Lung (tissue), 11 donors: ENCODE measurements at regions not wholly inside any gene's neighbourhood (a gene's known extent, or its start where the extent isn't known, plus 50 kb on each side); places are given as distances from the start of the nearest gene placed in this dataset.

ENCODE experiments used
- ATAC-seq: fragments of 200-7000 bp; cut with Tn5 transposase; one replicate; pipeline ENCODE4 v1.9.1; 2020; ENCODE audit warnings: moderate number of reproducible peaks; ENCODE audit not compliant: insufficient read depth, low FRiP score
- DNase-seq, 3 donors: peaks; one replicate each; pipeline ENCODE4 v3.0.0-alpha.2; 2013 to 2017
- H3K27ac ChIP-seq, 2 donors: one replicate each; pipeline ENCODE4 v1.5.1; 2013; ENCODE audit warnings: mild to moderate bottlenecking in 2 of 2, moderate library complexity in 2 of 2, control low read depth in 1 of 2, inconsistent platforms in 1 of 2, low read depth in 1 of 2, low read length in 1 of 2
- H3K27me3 ChIP-seq, 3 donors: one replicate each; pipeline ENCODE4 v1.5.1; 2013; ENCODE audit warnings: low read length in 2 of 3; ENCODE audit not compliant: control insufficient read depth in 3 of 3, insufficient read depth in 3 of 3
- H3K36me3 ChIP-seq, 4 donors: one replicate each; pipeline ENCODE4 v1.5.1; 2013; ENCODE audit warnings: low read length in 4 of 4, mild to moderate bottlenecking in 1 of 4, moderate library complexity in 1 of 4; ENCODE audit not compliant: control insufficient read depth in 4 of 4, insufficient read depth in 4 of 4
- H3K4me1 ChIP-seq, 5 donors: one replicate each; pipeline ENCODE4 v1.5.1; 2013; ENCODE audit warnings: low read length in 5 of 5, mild to moderate bottlenecking in 2 of 5, moderate library complexity in 1 of 5; ENCODE audit not compliant: control insufficient read depth in 5 of 5, insufficient read depth in 5 of 5
- H3K4me3 ChIP-seq: one replicate; pipeline ENCODE4 v1.5.1; 2013; ENCODE audit warnings: mild to moderate bottlenecking, control low read depth, moderate library complexity
- H3K9ac ChIP-seq, 2 donors: one replicate each; pipeline ENCODE4 v1.5.1; 2013; ENCODE audit warnings: low read length in 2 of 2, control low read depth in 1 of 2; ENCODE audit not compliant: insufficient read depth in 1 of 2
- H3K9me3 ChIP-seq, 4 donors: one replicate each; pipeline ENCODE4 v1.5.1; 2013; ENCODE audit warnings: low read length in 3 of 4, mild to moderate bottlenecking in 1 of 4, moderate library complexity in 1 of 4; ENCODE audit not compliant: control insufficient read depth in 4 of 4, insufficient read depth in 3 of 4
- WGBS, 2 donors: extraction: QIAGEN DNeasy Blood & Tissue Kit; methylation state at CpG; one replicate each; pipeline ENCODE4 v1.1.7; 2013; 5-methylcytosine and 5-hydroxymethylcytosine counted together
- TF ChIP-seq, protein P1 (sequence below): IDR thresholded peaks from 2 replicates; pipeline ENCODE4 v1.5.1; 2012; ENCODE audit warnings: mild to moderate bottlenecking; ENCODE audit errors: control extremely low read depth, extremely low read depth
- donor health status: control.
- donor health status: control.
- donor health status: Bipolar disorder and iron deficiency.
- donor health status: healthy.
- donor health status: DM: yes; HTN: yes; CAD: no.

DNA sequence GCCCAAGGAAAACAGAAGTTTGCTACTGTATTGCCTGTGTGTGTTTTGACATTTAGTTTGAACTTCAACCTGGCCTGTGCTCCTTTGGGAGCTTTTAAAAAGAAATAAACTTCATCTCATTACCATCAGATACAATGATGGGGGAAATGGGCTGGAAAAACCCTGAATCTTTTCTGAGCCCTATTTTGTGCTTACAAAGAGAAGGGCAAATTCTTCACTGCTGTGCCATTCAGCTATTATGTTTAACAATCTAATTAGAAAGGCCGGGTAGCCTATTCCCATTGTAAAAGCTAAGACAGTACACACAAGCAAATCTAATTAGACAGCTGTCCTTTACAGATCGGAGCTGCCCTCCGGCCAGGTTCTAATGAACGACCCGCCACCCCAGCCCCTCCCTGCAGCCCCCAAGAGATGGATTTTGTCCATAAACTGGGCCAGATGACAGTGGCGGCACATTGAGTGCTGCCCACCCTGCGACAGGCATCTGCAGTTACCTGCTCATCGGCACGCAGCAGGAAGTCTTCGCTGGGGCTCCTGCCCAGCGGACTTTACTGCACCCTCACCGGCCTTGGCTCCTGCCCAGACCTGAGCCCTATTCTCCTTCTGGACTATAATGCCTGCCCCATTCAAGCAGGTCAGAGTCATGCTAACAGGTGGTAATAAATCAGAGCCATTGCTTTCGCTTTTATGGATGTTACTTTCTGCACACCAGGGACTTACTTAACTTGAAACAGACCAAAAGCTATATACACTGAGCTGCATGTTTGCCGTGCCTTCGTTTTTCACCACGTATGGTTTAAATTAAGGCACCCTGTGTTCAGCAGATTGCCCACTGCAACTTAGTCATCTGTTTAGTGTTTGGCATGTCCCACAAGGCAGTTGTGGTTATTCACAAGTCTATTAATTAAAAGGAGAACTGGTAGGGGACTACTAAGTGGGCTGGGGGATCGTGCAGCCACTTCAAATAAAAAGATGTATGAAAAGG lies 549.6 kb downstream of the FGF9 start:
- Histone ChIP-seq H3K9ac (no peak overlapping the region), H3K36me3 (no peaks in the 10 kb centered on the region), H3K4me3 (no peak overlapping the region), H3K4me1 (peaks cover 0 to 5% (median 0%) of the 10 kb centered on the region in 5 donors), H3K9me3 (no peaks in the 10 kb centered on the region), H3K27ac (no peak overlapping the region), H3K27me3 (no peaks in the 10 kb centered on the region)
- no peak for DNase-seq
- no peak for ATAC-seq
- WGBS, 2 donors = 87 to 90% methylated on average over 17 of the region's 17 CpGs
- TF ChIP-seq, protein P1, sequence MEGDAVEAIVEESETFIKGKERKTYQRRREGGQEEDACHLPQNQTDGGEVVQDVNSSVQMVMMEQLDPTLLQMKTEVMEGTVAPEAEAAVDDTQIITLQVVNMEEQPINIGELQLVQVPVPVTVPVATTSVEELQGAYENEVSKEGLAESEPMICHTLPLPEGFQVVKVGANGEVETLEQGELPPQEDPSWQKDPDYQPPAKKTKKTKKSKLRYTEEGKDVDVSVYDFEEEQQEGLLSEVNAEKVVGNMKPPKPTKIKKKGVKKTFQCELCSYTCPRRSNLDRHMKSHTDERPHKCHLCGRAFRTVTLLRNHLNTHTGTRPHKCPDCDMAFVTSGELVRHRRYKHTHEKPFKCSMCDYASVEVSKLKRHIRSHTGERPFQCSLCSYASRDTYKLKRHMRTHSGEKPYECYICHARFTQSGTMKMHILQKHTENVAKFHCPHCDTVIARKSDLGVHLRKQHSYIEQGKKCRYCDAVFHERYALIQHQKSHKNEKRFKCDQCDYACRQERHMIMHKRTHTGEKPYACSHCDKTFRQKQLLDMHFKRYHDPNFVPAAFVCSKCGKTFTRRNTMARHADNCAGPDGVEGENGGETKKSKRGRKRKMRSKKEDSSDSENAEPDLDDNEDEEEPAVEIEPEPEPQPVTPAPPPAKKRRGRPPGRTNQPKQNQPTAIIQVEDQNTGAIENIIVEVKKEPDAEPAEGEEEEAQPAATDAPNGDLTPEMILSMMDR = no peak

DNA sequence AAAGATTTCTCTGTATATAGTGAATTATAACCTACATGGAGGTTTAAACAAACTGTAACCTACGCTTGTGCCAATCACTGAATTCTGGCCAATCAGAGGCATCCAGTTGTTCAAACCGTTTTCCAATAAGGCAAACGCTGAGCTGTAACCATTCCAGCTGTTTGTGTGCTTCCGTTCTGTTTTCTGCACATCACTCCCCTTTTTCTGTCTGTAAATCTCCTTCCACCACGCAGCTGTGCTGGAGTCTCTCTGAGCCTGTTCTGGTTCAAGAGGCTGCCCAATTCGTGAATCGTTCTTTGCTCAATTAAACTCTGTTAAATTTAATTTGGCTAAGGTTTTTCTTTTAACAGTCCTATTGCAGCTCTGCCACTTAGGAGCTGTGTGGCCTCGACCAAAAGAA lies 552.5 kb downstream of the FGF9 start:
- ATAC-seq (no peak), DNase-seq (no peak)
- Histone ChIP-seq H3K27me3 (no peaks in the 10 kb centered on the region), H3K27ac (no peak overlapping the region), H3K9ac (no peak overlapping the region), H3K9me3 (no peaks in the 10 kb centered on the region), H3K4me3 (no peak overlapping the region), H3K4me1 (peaks cover 0 to 5% (median 0%) of the 10 kb centered on the region in 5 donors), H3K36me3 (no peaks in the 10 kb centered on the region)
- TF ChIP-seq, protein P1 = no peak
- WGBS, 2 donors = 82 to 85% methylated on average over 8 of the region's 8 CpGs

DNA sequence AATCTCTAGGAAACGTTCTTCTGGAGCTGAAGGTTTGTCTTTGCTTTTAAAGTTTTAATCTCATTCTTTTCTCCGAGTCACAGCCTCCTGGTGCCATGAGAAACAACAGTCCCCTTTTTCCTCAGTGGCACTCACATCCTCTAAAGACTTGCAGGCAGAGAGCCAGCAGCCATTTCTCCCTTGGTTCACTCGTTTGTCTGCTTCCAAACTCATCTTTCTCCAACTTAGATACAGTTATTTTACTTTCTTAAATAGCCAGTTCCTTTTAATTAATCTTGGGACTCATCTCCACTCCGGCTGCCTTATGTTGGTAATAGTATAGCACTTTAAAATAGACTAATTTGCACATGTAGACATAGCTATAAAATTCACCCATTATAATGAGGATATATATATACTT lies 555.2 kb downstream of the FGF9 start:
- no peaks in the 10 kb centered on the region for H3K36me3 ChIP-seq
- ATAC-seq = no peak
- 54 to 72% methylated on average over 4 of the region's 4 CpGs for WGBS, 2 donors
- H3K27ac ChIP-seq = no peak overlapping the region
- no peaks in the 10 kb centered on the region for H3K27me3 ChIP-seq
- no peak overlapping the region for H3K4me3 ChIP-seq
- H3K4me1 ChIP-seq = no peaks in the 10 kb centered on the region
- no peaks in the 10 kb centered on the region for H3K9me3 ChIP-seq
- H3K9ac ChIP-seq = no peak overlapping the region
- TF ChIP-seq, protein P1 = no peak
- DNase-seq = no peak
